ENCODE measurements at regions not wholly inside any gene's neighbourhood (a gene's known extent, or its start where the extent isn't known, plus 50 kb on each side); places are given as distances from the start of the nearest gene placed in this dataset.

DNA sequence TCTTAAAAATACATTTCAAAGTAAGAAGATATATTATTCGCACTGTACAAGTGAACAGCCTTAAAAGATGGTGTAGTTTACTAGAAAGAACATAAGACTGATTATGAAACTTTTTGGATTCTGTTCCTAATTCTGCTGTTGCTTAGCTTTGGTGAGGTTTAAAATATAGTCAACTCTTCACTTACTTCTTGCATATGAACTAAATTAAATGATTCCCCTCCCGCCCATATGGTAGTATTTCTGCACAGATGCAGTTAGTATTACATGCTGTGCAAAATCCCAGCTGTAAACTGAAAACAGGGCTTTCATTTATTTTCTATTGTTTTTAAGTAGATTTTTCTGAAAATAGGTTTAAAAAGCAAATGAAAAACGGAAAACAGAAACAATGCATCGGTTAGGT is 345.4 kb upstream of the NCAM2 start:
- DNase-seq (ENCODE audit: low read depth) = no peak
- H3K4me3 ChIP-seq (ENCODE audit: low read depth, low read length) = no peak overlapping the region
- TF ChIP-seq, protein P1, sequence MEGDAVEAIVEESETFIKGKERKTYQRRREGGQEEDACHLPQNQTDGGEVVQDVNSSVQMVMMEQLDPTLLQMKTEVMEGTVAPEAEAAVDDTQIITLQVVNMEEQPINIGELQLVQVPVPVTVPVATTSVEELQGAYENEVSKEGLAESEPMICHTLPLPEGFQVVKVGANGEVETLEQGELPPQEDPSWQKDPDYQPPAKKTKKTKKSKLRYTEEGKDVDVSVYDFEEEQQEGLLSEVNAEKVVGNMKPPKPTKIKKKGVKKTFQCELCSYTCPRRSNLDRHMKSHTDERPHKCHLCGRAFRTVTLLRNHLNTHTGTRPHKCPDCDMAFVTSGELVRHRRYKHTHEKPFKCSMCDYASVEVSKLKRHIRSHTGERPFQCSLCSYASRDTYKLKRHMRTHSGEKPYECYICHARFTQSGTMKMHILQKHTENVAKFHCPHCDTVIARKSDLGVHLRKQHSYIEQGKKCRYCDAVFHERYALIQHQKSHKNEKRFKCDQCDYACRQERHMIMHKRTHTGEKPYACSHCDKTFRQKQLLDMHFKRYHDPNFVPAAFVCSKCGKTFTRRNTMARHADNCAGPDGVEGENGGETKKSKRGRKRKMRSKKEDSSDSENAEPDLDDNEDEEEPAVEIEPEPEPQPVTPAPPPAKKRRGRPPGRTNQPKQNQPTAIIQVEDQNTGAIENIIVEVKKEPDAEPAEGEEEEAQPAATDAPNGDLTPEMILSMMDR (IDR thresholded peaks at IDR 0.05; ENCODE audit: low read depth, low read length) = no peak
- TF ChIP-seq MYC (IDR thresholded peaks at IDR 0.05; ENCODE audit: low read depth, low read length) = no peak
- TF ChIP-seq, protein P2, sequence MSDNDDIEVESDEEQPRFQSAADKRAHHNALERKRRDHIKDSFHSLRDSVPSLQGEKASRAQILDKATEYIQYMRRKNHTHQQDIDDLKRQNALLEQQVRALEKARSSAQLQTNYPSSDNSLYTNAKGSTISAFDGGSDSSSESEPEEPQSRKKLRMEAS (IDR thresholded peaks at IDR 0.05; ENCODE audit: low read depth, low read length) = no peak
- TF ChIP-seq POLR2A (IDR thresholded peaks at IDR 0.05; ENCODE audit: extremely low read depth, insufficient read length) = no peak

DNA sequence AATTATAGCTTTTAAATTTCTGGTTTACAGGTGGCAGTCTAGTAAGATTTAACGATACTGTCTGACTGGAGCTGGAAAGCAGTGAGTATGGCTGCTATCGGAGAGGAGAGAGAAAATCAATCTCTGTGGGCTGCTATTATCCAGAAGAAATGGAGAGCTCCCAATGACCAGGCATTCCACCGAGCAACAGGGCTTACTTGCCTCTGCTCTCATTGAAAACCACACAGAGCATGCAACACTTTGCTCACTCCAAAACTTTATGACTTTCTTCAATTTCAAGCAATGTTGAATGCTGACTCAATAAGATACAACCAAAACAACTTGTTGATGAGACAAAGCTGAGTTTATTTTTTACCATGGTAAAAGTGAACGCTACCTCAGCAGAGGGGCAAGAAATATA is 337.0 kb upstream of the NCAM2 start:
- no peak for TF ChIP-seq POLR2A (IDR thresholded peaks at IDR 0.05; ENCODE audit: extremely low read depth, insufficient read length)
- no peak for TF ChIP-seq MYC (IDR thresholded peaks at IDR 0.05; ENCODE audit: low read depth, low read length)
- TF ChIP-seq, protein P1 (IDR thresholded peaks at IDR 0.05; ENCODE audit: low read depth, low read length) = no peak
- TF ChIP-seq, protein P2 (IDR thresholded peaks at IDR 0.05; ENCODE audit: low read depth, low read length) = no peak
- H3K4me3 ChIP-seq (ENCODE audit: low read depth, low read length) = no peak overlapping the region
- no peak for DNase-seq (ENCODE audit: low read depth)

DNA sequence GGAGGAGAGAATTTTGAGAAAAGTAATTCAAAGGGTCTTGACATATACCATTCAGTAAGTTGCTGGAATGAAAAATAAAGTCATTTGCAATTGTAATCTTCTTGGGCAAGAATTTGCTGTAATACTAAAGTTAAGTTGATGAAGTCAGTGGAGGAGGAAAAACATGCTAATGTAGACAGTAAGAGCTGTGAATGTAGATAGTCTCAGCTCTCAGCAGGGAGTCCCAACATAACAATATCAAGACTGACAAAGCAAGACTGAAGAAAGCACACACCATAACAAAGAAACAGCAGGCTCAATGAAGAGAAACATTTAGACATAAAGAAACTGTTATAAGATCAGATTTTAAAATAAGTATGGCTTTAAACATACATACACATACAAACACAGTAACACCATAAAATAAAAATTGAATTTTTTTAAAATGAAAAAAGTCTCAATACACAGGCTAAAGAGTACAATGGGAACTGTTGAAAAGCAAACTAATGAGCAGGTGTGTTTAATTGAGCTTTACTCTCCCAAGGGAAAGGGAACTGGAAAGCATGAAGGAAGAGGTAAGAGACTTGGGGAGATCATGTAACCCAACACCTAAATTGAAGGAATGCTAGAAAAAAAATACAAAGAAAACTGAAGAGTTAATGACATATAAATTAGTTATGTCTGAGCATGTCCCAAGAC is 336.3 kb upstream of the NCAM2 start:
- H3K4me3 ChIP-seq (ENCODE audit: low read depth, low read length) = no peak overlapping the region
- no peak for TF ChIP-seq MYC (IDR thresholded peaks at IDR 0.05; ENCODE audit: low read depth, low read length)
- DNase-seq (ENCODE audit: low read depth) = no peak

DNA sequence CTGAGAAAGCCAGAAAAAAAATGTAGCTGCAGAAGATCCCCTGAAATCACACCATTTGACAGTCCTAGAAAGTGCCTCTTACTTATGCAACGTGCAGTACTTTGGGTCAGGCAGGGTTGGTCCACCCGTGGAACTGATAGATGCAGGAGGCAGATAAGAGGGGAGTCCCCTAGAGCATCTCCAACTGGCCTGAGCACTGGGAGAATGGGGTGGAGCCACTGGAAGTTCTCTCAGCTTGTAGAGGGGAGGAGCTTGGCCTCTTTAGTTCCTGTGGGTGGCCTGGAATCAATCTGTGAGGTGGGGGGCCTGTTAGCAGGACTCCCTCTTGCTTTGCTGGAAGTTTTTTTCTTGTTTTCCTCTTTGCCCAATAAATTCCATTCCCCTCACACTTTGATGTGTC is 335.7 kb upstream of the NCAM2 start:
- H3K4me3 ChIP-seq (ENCODE audit: low read depth, low read length) = no peak overlapping the region
- no peak for DNase-seq (ENCODE audit: low read depth)
- TF ChIP-seq, protein P2 (IDR thresholded peaks at IDR 0.05; ENCODE audit: low read depth, low read length) = no peak
- TF ChIP-seq POLR2A (IDR thresholded peaks at IDR 0.05; ENCODE audit: extremely low read depth, insufficient read length) (no peak), MYC (IDR thresholded peaks at IDR 0.05; ENCODE audit: low read depth, low read length) (no peak)
- TF ChIP-seq, protein P1 (IDR thresholded peaks at IDR 0.05; ENCODE audit: low read depth, low read length) = no peak

DNA sequence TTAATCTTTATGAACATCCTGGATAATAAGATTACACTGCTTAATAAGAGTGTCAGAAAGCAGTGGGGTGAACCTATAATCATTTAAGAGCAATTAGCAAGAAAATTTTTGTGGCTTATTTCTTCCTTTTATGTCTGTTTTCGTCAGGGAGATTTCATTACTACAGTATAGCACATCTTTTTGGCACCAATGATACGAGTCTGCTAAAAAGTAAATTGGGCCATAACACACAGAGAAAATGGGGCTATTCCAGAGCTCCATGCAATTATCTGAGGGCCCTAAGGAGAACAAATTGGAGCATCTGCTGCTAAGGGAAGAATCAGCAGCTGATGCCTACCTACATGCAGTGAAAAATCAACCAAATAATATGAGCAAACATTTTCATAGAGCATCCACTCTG is 330.3 kb upstream of the NCAM2 start:
- TF ChIP-seq, protein P1 (IDR thresholded peaks at IDR 0.05; ENCODE audit: low read depth, low read length) = no peak
- no peak for TF ChIP-seq MYC (IDR thresholded peaks at IDR 0.05; ENCODE audit: low read depth, low read length)
- DNase-seq (ENCODE audit: low read depth) = no peak
- no peak overlapping the region for H3K4me3 ChIP-seq (ENCODE audit: low read depth, low read length)

DNA sequence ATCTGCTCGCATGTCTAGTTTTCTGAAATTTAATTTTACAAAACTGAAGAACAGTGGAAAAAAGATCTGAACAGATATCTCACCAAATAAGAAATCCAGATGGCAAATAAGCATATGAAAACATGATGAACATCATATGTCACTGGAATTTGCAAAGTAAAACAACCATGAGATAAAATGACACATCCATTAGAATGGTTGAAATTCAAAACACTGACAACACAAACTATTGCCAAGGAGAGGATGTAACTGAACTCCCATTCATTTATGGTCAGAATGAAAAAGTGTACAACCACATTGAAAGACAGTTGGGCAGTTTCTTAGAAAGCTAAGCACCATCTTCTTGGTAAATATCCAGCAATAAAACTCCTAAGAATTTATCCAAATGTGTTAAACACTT is 312.7 kb upstream of the NCAM2 start:
- TF ChIP-seq, protein P2 (IDR thresholded peaks at IDR 0.05; ENCODE audit: low read depth, low read length) = no peak
- no peak for TF ChIP-seq POLR2A (IDR thresholded peaks at IDR 0.05; ENCODE audit: extremely low read depth, insufficient read length)
- no peak for TF ChIP-seq MYC (IDR thresholded peaks at IDR 0.05; ENCODE audit: low read depth, low read length)
- TF ChIP-seq, protein P1 (IDR thresholded peaks at IDR 0.05; ENCODE audit: low read depth, low read length) = no peak
- no peak for DNase-seq (ENCODE audit: low read depth)
- H3K4me3 ChIP-seq (ENCODE audit: low read depth, low read length) = no peak overlapping the region
